ENCODE measurements at regions not wholly inside any gene's neighbourhood (a gene's known extent, or its start where the extent isn't known, plus 50 kb on each side); places are given as distances from the start of the nearest gene placed in this dataset.

DNA sequence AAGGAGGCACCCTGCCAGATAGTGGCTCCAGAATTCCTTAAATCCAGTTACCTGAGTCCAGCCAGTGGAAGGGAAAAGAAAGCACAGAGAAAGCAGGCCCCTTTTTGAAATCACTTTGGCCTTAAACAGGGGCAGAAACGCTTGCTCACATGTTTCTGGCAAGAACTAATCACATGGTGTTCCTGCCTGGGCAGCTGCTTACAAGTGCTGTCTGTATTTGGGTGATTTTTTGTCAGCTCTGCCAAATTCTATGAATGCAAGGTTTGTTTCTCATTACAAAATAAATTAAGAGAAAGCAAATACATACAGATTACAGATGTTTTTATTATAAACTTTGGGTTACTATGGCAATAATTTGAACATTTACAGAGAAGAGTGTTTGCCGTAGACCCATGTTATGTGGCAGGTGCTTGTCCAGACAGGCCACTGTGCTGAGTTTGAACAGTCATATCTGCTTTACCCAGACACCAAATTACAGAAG is 1237.8 kb downstream of the SLITRK5 start:
- Histone ChIP-seq H3K4me3 (ENCODE audit: insufficient read depth, low read length) (no peak overlapping the region), H3K79me2 (ENCODE audit: insufficient read depth, low read length) (no peaks in the 10 kb centered on the region), H3K27ac (ENCODE audit: low read depth, low read length) (no peak overlapping the region), H3K4me2 (ENCODE audit: insufficient read depth, low read length) (no peak overlapping the region), H2AFZ (ENCODE audit: low read length) (no peak overlapping the region), H3K27me3 (ENCODE audit: insufficient read depth, low read length) (no peaks in the 10 kb centered on the region), H4K20me1 (ENCODE audit: insufficient read depth, low read length) (no peaks in the 10 kb centered on the region), H3K9me3 (ENCODE audit: low read depth, low read length) (peaks cover 2% of the 10 kb centered on the region), H3K36me3 (ENCODE audit: insufficient read depth, low read length) (no peaks in the 10 kb centered on the region), H3K4me1 (ENCODE audit: insufficient read depth, low read length) (no peaks in the 10 kb centered on the region)
- TF ChIP-seq, protein P1, sequence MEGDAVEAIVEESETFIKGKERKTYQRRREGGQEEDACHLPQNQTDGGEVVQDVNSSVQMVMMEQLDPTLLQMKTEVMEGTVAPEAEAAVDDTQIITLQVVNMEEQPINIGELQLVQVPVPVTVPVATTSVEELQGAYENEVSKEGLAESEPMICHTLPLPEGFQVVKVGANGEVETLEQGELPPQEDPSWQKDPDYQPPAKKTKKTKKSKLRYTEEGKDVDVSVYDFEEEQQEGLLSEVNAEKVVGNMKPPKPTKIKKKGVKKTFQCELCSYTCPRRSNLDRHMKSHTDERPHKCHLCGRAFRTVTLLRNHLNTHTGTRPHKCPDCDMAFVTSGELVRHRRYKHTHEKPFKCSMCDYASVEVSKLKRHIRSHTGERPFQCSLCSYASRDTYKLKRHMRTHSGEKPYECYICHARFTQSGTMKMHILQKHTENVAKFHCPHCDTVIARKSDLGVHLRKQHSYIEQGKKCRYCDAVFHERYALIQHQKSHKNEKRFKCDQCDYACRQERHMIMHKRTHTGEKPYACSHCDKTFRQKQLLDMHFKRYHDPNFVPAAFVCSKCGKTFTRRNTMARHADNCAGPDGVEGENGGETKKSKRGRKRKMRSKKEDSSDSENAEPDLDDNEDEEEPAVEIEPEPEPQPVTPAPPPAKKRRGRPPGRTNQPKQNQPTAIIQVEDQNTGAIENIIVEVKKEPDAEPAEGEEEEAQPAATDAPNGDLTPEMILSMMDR (IDR thresholded peaks at IDR 0.05; ENCODE audit: extremely low read depth, low read depth, low read length) = no peak
- no peak for DNase-seq (ENCODE audit: insufficient read length, low spot score, missing footprints)

- no peaks in the 10 kb centered on the region for H3K79me2 ChIP-seq (ENCODE audit: insufficient read depth, low read length)
- no peak overlapping the region for H3K4me2 ChIP-seq (ENCODE audit: insufficient read depth, low read length)
- no peaks in the 10 kb centered on the region for H4K20me1 ChIP-seq (ENCODE audit: insufficient read depth, low read length)
- no peak overlapping the region for H3K4me3 ChIP-seq (ENCODE audit: insufficient read depth, low read length)
- no peaks in the 10 kb centered on the region for H3K9me3 ChIP-seq (ENCODE audit: low read depth, low read length)
- DNase-seq (ENCODE audit: insufficient read length, low spot score, missing footprints) = no peak
- H3K27me3 ChIP-seq (ENCODE audit: insufficient read depth, low read length) = no peaks in the 10 kb centered on the region
- no peak overlapping the region for H3K27ac ChIP-seq (ENCODE audit: low read depth, low read length)
- H2AFZ ChIP-seq (ENCODE audit: low read length) = no peak overlapping the region
- H3K4me1 ChIP-seq (ENCODE audit: insufficient read depth, low read length) = no peaks in the 10 kb centered on the region
- TF ChIP-seq, protein P1 (IDR thresholded peaks at IDR 0.05; ENCODE audit: extremely low read depth, low read depth, low read length) = no peak
- no peaks in the 10 kb centered on the region for H3K36me3 ChIP-seq (ENCODE audit: insufficient read depth, low read length)
Measured at GRCh38 chr13:88919970-88920628, 1248.9 kb downstream of the SLITRK5 start.

GRCh38 chr13:88925954-88926353 is 1254.8 kb downstream of the SLITRK5 start:
- peak; percentile 3 for DNase-seq (ENCODE audit: insufficient read length, low spot score, missing footprints)
- no peaks in the 10 kb centered on the region for H4K20me1 ChIP-seq (ENCODE audit: insufficient read depth, low read length)
- H3K4me1 ChIP-seq (ENCODE audit: insufficient read depth, low read length) = no peaks in the 10 kb centered on the region
- H3K4me2 ChIP-seq (ENCODE audit: insufficient read depth, low read length) = no peak overlapping the region
- no peak overlapping the region for H3K4me3 ChIP-seq (ENCODE audit: insufficient read depth, low read length)
- TF ChIP-seq, protein P1 (IDR thresholded peaks at IDR 0.05; ENCODE audit: extremely low read depth, low read depth, low read length) = no peak
- no peak overlapping the region for H3K27ac ChIP-seq (ENCODE audit: low read depth, low read length)
- peaks cover 2% of the 10 kb centered on the region for H3K9me3 ChIP-seq (ENCODE audit: low read depth, low read length)
- no peak overlapping the region for H2AFZ ChIP-seq (ENCODE audit: low read length)
- no peaks in the 10 kb centered on the region for H3K36me3 ChIP-seq (ENCODE audit: insufficient read depth, low read length)
- H3K27me3 ChIP-seq (ENCODE audit: insufficient read depth, low read length) = no peaks in the 10 kb centered on the region
- no peaks in the 10 kb centered on the region for H3K79me2 ChIP-seq (ENCODE audit: insufficient read depth, low read length)

DNA sequence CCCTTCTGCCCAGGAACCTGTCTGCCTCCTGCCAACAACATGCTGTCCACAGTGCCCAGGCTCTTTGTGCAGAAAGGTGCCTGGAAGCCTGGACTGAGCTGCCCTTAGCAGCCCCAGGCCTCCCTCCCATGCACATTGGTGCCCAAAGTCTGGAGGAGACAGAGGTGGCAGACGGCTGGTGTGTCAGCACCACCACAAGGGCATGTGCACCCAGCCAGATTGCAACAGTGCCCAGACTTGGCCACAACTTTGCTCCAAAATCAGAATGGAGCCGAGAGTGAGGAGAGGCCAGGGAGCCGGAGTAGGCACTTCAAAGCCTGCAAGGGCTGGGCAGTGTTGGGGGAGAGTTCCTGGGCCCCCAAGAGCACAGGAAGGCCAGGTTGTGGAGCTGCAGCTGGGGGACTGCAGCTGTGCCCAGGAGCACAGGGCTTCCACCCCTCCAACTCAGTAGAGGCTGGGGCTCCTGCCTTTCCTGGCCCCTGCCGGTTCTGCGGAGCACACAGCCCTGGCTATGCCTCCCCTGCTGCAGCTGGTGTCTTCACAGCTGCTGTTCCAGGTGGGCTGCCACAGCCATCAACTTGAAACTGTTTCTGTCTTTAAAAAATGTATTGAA is 1255.8 kb downstream of the SLITRK5 start:
- H3K4me3 ChIP-seq (ENCODE audit: insufficient read depth, low read length) = no peak overlapping the region
- DNase-seq (ENCODE audit: insufficient read length, low spot score, missing footprints) = no peak
- no peaks in the 10 kb centered on the region for H3K27me3 ChIP-seq (ENCODE audit: insufficient read depth, low read length)
- H2AFZ ChIP-seq (ENCODE audit: low read length) = no peak overlapping the region
- TF ChIP-seq, protein P1 (IDR thresholded peaks at IDR 0.05; ENCODE audit: extremely low read depth, low read depth, low read length) = no peak
- no peaks in the 10 kb centered on the region for H4K20me1 ChIP-seq (ENCODE audit: insufficient read depth, low read length)
- H3K9me3 ChIP-seq (ENCODE audit: low read depth, low read length) = peaks cover 4% of the 10 kb centered on the region
- no peaks in the 10 kb centered on the region for H3K36me3 ChIP-seq (ENCODE audit: insufficient read depth, low read length)
- no peak overlapping the region for H3K27ac ChIP-seq (ENCODE audit: low read depth, low read length)
- H3K4me1 ChIP-seq (ENCODE audit: insufficient read depth, low read length) = no peaks in the 10 kb centered on the region
- no peaks in the 10 kb centered on the region for H3K79me2 ChIP-seq (ENCODE audit: insufficient read depth, low read length)
- no peak overlapping the region for H3K4me2 ChIP-seq (ENCODE audit: insufficient read depth, low read length)

Data from osteoblast (primary cell).